ENCODE measurements at regions not wholly inside any gene's neighbourhood (a gene's known extent, or its start where the extent isn't known, plus 50 kb on each side); places are given as distances from the start of the nearest gene placed in this dataset.

- DNase-seq (ENCODE audit: low read depth), result no peak
- no peak for TF ChIP-seq CTCF (IDR thresholded peaks at IDR 0.05; ENCODE audit: low read length, missing control alignments)
These were observed 99.8 kb upstream of the PDE10A start for GRCh38 chr6:165762876-165763275.

GRCh38 chr6:165762125-165762524 lies 99.1 kb upstream of the PDE10A start:
- H3K4me3 ChIP-seq (replicated peaks; ENCODE audit: low read depth, low read length), result no peak overlapping the region
- no peak for DNase-seq (ENCODE audit: low read depth)
- TF ChIP-seq CTCF (IDR thresholded peaks at IDR 0.05; ENCODE audit: low read length, missing control alignments), result no peak

More at GRCh38 chr6:165762876-165763275, 99.8 kb upstream of the PDE10A start:
- H3K4me3 ChIP-seq (replicated peaks; ENCODE audit: low read depth, low read length), result no peak overlapping the region

- no peak overlapping the region for H3K4me3 ChIP-seq (replicated peaks; ENCODE audit: low read depth, low read length)
- DNase-seq (ENCODE audit: low read depth), result no peak
- no peak for TF ChIP-seq CTCF (IDR thresholded peaks at IDR 0.05; ENCODE audit: low read length, missing control alignments)
These were observed 97.8 kb upstream of the PDE10A start for GRCh38 chr6:165760803-165761185.

GRCh38 chr6:165760126-165760802 lies 97.2 kb upstream of the PDE10A start:
- no peak overlapping the region for H3K4me3 ChIP-seq (replicated peaks; ENCODE audit: low read depth, low read length)
- no peak for TF ChIP-seq CTCF (IDR thresholded peaks at IDR 0.05; ENCODE audit: low read length, missing control alignments)
- no peak for DNase-seq (ENCODE audit: low read depth)

- no peak for TF ChIP-seq CTCF (IDR thresholded peaks at IDR 0.05; ENCODE audit: low read length, missing control alignments)
- DNase-seq (ENCODE audit: low read depth), result no peak
- H3K4me3 ChIP-seq (replicated peaks; ENCODE audit: low read depth, low read length), result no peak overlapping the region
These were observed 95.4 kb upstream of the PDE10A start for GRCh38 chr6:165758441-165758840.

GRCh38 chr6:165755583-165755982 lies 92.5 kb upstream of the PDE10A start:
- TF ChIP-seq CTCF (IDR thresholded peaks at IDR 0.05; ENCODE audit: low read length, missing control alignments), result no peak

GRCh38 chr6:165753506-165753905 lies 90.5 kb upstream of the PDE10A start:
- no peak for TF ChIP-seq CTCF (IDR thresholded peaks at IDR 0.05; ENCODE audit: low read length, missing control alignments)
- H3K4me3 ChIP-seq (replicated peaks; ENCODE audit: low read depth, low read length), result no peak overlapping the region
- DNase-seq (ENCODE audit: low read depth), result no peak

More at GRCh38 chr6:165755583-165755982, 92.5 kb upstream of the PDE10A start:
- no peak for DNase-seq (ENCODE audit: low read depth)
- no peak overlapping the region for H3K4me3 ChIP-seq (replicated peaks; ENCODE audit: low read depth, low read length)
